HEK293 (cell line): ENCODE measurements at regions not wholly inside any gene's neighbourhood (a gene's known extent, or its start where the extent isn't known, plus 50 kb on each side); places are given as distances from the start of the nearest gene placed in this dataset.

Experiments
- CTCF ChIA-PET: fragments of 350-600 bp; formaldehyde crosslinking; extraction: SDS; loops from one replicate; lab custom pipeline; 2021; ENCODE audit warnings: antibody characterized with exemption; lab: Yijun Ruan, JAX
- POLR2A ChIA-PET: fragments of 300-600 bp; formaldehyde crosslinking; extraction: SDS; loops from one replicate; lab custom pipeline; 2020; ENCODE audit warnings: antibody characterized with exemption, inconsistent platforms; lab: Yijun Ruan, JAX
- H3K27ac ChIP-seq: fragments of 200-500 bp; sonication (Bioruptor generic); 2 replicates; pipeline ENCODE4 v1.5.1; 2014; ENCODE audit warnings: low read depth, low read length, control low read depth, inconsistent platforms; ENCODE audit errors: extremely low read depth
- H3K36me3 ChIP-seq, 2 experiments: fragments of 200-500 bp in 1 of 2; sonication (Bioruptor generic) in 1 of 2; 1 replicate in 1 of 2; 2 replicates in 1 of 2; pipeline ENCODE4 v1.5.1; 2014 to 2017; ENCODE audit warnings: inconsistent platforms in 2 of 2, low read length in 2 of 2; ENCODE audit not compliant: control insufficient read depth in 2 of 2, insufficient read depth in 1 of 2
- H3K4me1 ChIP-seq: fragments of 200-500 bp; sonication (Bioruptor generic); 2 replicates; pipeline ENCODE4 v1.5.1; 2014; ENCODE audit warnings: mild to moderate bottlenecking, low read length, inconsistent platforms; ENCODE audit not compliant: control insufficient read depth, insufficient read depth
- H3K4me3 ChIP-seq: 2 replicates; pipeline ENCODE4 v1.5.1; 2011; ENCODE audit warnings: low read depth, mild to moderate bottlenecking, control low read depth, low read length, moderate library complexity
- H3K9me3 ChIP-seq: fragments of 200-500 bp; sonication (Bioruptor generic); 2 replicates; pipeline ENCODE4 v1.5.1; 2014; ENCODE audit warnings: low read depth, low read length, inconsistent platforms; ENCODE audit not compliant: control insufficient read depth, insufficient read depth
- IKZF3 ChIP-seq: fragments of 450-650 bp; IDR thresholded peaks from 2 replicates; pipeline ENCODE4 v1.5.0; 2018; ENCODE audit warnings: missing biosample characterization, mild to moderate bottlenecking, missing genetic modification characterization, moderate library complexity
- PRDM6 ChIP-seq: fragments of 450-650 bp; formaldehyde crosslinking; IDR thresholded peaks from 2 replicates; pipeline ENCODE4 v1.5.1; 2017; ENCODE audit warnings: missing biosample characterization, missing genetic modification characterization
- WT1 ChIP-seq: fragments of 450-650 bp; formaldehyde crosslinking; IDR thresholded peaks from 2 replicates; pipeline ENCODE4 v1.5.1; 2016; ENCODE audit warnings: missing biosample characterization, missing genetic modification characterization
- ZBTB21 ChIP-seq: fragments of 450-650 bp; formaldehyde crosslinking; IDR thresholded peaks from 2 replicates; pipeline ENCODE4 v1.5.1; 2017; ENCODE audit warnings: missing biosample characterization, missing genetic modification characterization
- ZBTB8A ChIP-seq: fragments of 450-650 bp; formaldehyde crosslinking; IDR thresholded peaks from 2 replicates; pipeline ENCODE4 v1.5.1; 2016; ENCODE audit warnings: missing biosample characterization, missing genetic modification characterization
- ZFP37 ChIP-seq: fragments of 450-650 bp; formaldehyde crosslinking; IDR thresholded peaks from 2 replicates; pipeline ENCODE4 v1.5.1; 2016; ENCODE audit warnings: missing biosample characterization, missing genetic modification characterization
- ZNF140 ChIP-seq: fragments of 450-650 bp; formaldehyde crosslinking; IDR thresholded peaks from 2 replicates; pipeline ENCODE4 v1.5.1; 2016; ENCODE audit warnings: missing biosample characterization, missing genetic modification characterization
- ZNF175 ChIP-seq: fragments of 450-650 bp; formaldehyde crosslinking; IDR thresholded peaks from 2 replicates; pipeline ENCODE4 v1.5.1; 2016; ENCODE audit warnings: missing biosample characterization, missing genetic modification characterization
- ZNF18 ChIP-seq: fragments of 450-650 bp; formaldehyde crosslinking; IDR thresholded peaks from 2 replicates; pipeline ENCODE4 v1.5.1; 2016; ENCODE audit warnings: missing biosample characterization, missing genetic modification characterization
- ZNF280D ChIP-seq: fragments of 450-650 bp; formaldehyde crosslinking; IDR thresholded peaks from 2 replicates; pipeline ENCODE4 v1.5.1; 2016; ENCODE audit warnings: missing biosample characterization, missing genetic modification characterization
- ZNF37A ChIP-seq: fragments of 450-650 bp; IDR thresholded peaks from 2 replicates; pipeline ENCODE4 v1.5.1; 2018; ENCODE audit warnings: missing biosample characterization, missing genetic modification characterization
- ZNF548 ChIP-seq: fragments of 450-650 bp; formaldehyde crosslinking; IDR thresholded peaks from 2 replicates; pipeline ENCODE4 v1.5.1; 2016; ENCODE audit warnings: missing biosample characterization, missing genetic modification characterization
- ZNF658 ChIP-seq: fragments of 450-650 bp; formaldehyde crosslinking; IDR thresholded peaks from 2 replicates; pipeline ENCODE4; 2016; ENCODE audit warnings: missing biosample characterization, missing genetic modification characterization
- ZNF664 ChIP-seq: fragments of 450-650 bp; formaldehyde crosslinking; IDR thresholded peaks from 2 replicates; pipeline ENCODE4 v1.5.1; 2016; ENCODE audit warnings: missing biosample characterization, missing genetic modification characterization
- ZNF701 ChIP-seq: fragments of 450-650 bp; formaldehyde crosslinking; IDR thresholded peaks from 2 replicates; pipeline ENCODE4 v1.5.1; 2016; ENCODE audit warnings: missing biosample characterization, missing genetic modification characterization
- ZSCAN16 ChIP-seq: fragments of 450-650 bp; formaldehyde crosslinking; IDR thresholded peaks from 2 replicates; pipeline ENCODE4 v1.5.1; 2016; ENCODE audit warnings: missing biosample characterization, missing genetic modification characterization
- TF ChIP-seq, protein P1 (sequence below): fragments of 450-650 bp; formaldehyde crosslinking; conservative IDR thresholded peaks from 2 replicates; pipeline ENCODE4 v1.5.1; 2016; ENCODE audit warnings: low read depth, missing biosample characterization, missing genetic modification characterization
- TF ChIP-seq, protein P2 (sequence below): fragments of 450-650 bp; formaldehyde crosslinking; IDR thresholded peaks from 2 replicates; pipeline ENCODE4 v1.5.1; 2016; ENCODE audit warnings: missing biosample characterization, missing genetic modification characterization

DNA sequence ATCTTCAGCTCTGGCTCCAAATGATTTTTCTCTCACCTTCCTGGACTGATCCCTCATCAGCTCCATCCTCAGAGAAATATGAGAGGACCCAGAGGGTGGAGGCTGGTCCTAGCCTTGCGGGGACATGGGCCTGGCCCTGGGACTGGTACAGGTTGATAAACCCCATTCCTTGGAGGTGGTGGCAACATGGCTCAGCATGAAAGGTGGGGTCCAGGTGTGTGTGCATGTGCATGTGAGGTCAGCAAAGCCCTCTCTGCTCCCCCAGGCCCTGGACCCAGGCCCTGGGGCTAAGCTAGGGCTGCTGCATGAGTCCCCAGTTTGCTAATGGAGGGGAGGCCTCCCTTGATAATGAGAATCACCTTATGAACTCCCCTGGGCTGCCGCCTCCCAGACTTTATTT lies 363.1 kb downstream of the MATN1 start:
- ChIA-PET CTCF (interaction anchor here (0.6 to 1.9 kb wide), 2 partner anchors 20 to 963 kb away, joined by 3 to 9 read pairs; no protein-coding TSS in a partner anchor), POLR2A (no interaction called here)

DNA sequence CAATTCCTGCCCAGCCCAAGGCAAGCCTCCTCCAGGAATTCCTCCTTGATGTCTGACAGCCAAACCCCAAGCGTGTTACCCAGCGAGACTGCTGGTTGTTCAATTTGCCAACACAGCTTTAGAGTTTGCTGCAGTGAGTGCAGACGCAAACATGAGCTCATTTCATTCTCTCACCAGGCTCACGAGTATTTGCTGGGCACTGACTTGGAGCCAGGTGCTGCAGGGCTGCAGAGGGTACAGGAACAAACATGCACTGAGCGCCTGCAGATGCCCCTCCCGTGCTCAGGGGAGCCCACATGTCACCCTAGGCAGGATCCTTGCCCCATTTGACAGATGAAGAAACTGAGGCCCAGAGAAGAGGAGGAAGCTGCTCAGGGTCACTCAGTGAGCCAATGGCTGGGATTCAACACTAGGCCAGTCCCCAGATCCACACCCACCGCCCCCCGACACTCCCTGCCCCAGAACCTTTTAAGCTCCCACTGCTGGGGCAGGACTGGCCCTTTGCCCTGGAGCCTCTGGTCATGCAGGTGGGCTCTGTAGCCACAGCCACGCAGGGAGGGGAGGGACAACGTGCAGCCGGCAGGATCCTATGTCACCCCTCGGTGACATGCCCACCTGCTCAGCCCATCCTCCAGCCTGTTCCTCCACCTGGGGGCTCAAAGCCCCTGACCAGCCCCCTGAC lies 363.7 kb downstream of the MATN1 start:
- TF ChIP-seq ZNF175 (tag by site-specific recombination) (no peak), ZNF548 (tag by site-specific recombination) (no peak), ZNF701 (tag by site-specific recombination) (no peak), ZSCAN16 (no peak), PRDM6 (no peak), ZNF658 (tag by site-specific recombination) (no peak), ZNF280D (tag by site-specific recombination) (no peak)
- TF ChIP-seq, protein P1, sequence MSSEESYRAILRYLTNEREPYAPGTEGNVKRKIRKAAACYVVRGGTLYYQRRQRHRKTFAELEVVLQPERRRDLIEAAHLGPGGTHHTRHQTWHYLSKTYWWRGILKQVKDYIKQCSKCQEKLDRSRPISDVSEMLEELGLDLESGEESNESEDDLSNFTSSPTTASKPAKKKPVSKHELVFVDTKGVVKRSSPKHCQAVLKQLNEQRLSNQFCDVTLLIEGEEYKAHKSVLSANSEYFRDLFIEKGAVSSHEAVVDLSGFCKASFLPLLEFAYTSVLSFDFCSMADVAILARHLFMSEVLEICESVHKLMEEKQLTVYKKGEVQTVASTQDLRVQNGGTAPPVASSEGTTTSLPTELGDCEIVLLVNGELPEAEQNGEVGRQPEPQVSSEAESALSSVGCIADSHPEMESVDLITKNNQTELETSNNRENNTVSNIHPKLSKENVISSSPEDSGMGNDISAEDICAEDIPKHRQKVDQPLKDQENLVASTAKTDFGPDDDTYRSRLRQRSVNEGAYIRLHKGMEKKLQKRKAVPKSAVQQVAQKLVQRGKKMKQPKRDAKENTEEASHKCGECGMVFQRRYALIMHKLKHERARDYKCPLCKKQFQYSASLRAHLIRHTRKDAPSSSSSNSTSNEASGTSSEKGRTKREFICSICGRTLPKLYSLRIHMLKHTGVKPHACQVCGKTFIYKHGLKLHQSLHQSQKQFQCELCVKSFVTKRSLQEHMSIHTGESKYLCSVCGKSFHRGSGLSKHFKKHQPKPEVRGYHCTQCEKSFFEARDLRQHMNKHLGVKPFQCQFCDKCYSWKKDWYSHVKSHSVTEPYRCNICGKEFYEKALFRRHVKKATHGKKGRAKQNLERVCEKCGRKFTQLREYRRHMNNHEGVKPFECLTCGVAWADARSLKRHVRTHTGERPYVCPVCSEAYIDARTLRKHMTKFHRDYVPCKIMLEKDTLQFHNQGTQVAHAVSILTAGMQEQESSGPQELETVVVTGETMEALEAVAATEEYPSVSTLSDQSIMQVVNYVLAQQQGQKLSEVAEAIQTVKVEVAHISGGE (tag by site-specific recombination), result no peak
- TF ChIP-seq, protein P2, sequence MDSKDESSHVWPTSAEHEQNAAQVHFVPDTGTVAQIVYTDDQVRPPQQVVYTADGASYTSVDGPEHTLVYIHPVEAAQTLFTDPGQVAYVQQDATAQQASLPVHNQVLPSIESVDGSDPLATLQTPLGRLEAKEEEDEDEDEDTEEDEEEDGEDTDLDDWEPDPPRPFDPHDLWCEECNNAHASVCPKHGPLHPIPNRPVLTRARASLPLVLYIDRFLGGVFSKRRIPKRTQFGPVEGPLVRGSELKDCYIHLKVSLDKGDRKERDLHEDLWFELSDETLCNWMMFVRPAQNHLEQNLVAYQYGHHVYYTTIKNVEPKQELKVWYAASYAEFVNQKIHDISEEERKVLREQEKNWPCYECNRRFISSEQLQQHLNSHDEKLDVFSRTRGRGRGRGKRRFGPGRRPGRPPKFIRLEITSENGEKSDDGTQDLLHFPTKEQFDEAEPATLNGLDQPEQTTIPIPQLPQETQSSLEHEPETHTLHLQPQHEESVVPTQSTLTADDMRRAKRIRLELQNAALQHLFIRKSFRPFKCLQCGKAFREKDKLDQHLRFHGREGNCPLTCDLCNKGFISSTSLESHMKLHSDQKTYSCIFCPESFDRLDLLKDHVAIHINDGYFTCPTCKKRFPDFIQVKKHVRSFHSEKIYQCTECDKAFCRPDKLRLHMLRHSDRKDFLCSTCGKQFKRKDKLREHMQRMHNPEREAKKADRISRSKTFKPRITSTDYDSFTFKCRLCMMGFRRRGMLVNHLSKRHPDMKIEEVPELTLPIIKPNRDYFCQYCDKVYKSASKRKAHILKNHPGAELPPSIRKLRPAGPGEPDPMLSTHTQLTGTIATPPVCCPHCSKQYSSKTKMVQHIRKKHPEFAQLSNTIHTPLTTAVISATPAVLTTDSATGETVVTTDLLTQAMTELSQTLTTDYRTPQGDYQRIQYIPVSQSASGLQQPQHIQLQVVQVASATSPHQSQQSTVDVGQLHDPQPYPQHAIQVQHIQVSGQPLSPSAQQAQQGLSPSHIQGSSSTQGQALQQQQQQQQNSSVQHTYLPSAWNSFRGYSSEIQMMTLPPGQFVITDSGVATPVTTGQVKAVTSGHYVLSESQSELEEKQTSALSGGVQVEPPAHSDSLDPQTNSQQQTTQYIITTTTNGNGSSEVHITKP (tag by site-specific recombination), result no peak
- H3K9me3 ChIP-seq, result no peaks in the 10 kb centered on the region
- no peak overlapping the region for H3K4me3 ChIP-seq
- H3K36me3 ChIP-seq, result no peaks in the 10 kb centered on the region
- H3K27ac ChIP-seq, result no peak overlapping the region
- no peaks in the 10 kb centered on the region for H3K4me1 ChIP-seq
- ChIA-PET POLR2A (no interaction called here), CTCF (interaction anchor here (0.6 to 1.9 kb wide), 5 partner anchors 21 to 1575 kb away, joined by 3 to 9 read pairs (median 3); no protein-coding TSS in a partner anchor)

More for the DNA sequence above, 363.1 kb downstream of the MATN1 start:
- TF ChIP-seq ZNF18, result no peak
- TF ChIP-seq IKZF3 (tag by site-specific recombination), result no peak
- no peak for TF ChIP-seq ZFP37 (tag by site-specific recombination)
- TF ChIP-seq ZNF140 (tag by site-specific recombination), result no peak
- no peak for TF ChIP-seq WT1 (tag by site-specific recombination)
- no peak for TF ChIP-seq ZNF37A
- TF ChIP-seq ZBTB8A, result no peak
- TF ChIP-seq ZBTB21 (tag by site-specific recombination), result no peak
- TF ChIP-seq ZNF664 (tag by site-specific recombination), result no peak
- Histone ChIP-seq H3K9me3 (no peaks in the 10 kb centered on the region), H3K27ac (no peak overlapping the region), H3K4me3 (no peak overlapping the region), H3K4me1 (no peaks in the 10 kb centered on the region), H3K36me3 (no peaks in the 10 kb centered on the region)
